Inflammatory macrophage treated with lipopolysaccharide for 4 hours (primary cell): ENCODE measurements at regions not wholly inside any gene's neighbourhood (a gene's known extent, or its start where the extent isn't known, plus 50 kb on each side); places are given as distances from the start of the nearest gene placed in this dataset.
"Not testable (repeated sequence)": the region's sequence is repeated elsewhere in the genome, so short reads cannot be mapped to it uniquely, and the experiment has no call there.

ENCODE experiments used
- DNase-seq: peaks from one replicate; pipeline ENCODE4 v3.0.0-alpha.2; 2020

- DNase-seq = no peak
Observed at GRCh38 chr13:44887515-44887914, 101.8 kb downstream of the NUFIP1 start.

GRCh38 chr13:44884076-44884729, 105.1 kb downstream of the NUFIP1 start:
- DNase-seq = no peak

GRCh38 chr13:44879452-44880058, 109.7 kb downstream of the NUFIP1 start:
- DNase-seq = peak; percentile 60

GRCh38 chr13:44876782-44877324, 112.4 kb downstream of the NUFIP1 start:
- DNase-seq = no peak

- no peak for DNase-seq
Observed at GRCh38 chr13:44874886-44875630, 114.2 kb downstream of the NUFIP1 start.

GRCh38 chr13:44874176-44874575, 115.1 kb downstream of the NUFIP1 start:
- DNase-seq = no peak

GRCh38 chr13:44873461-44873860, 115.8 kb downstream of the NUFIP1 start:
- no peak for DNase-seq

- no peak for DNase-seq
Observed at GRCh38 chr13:44872751-44873150, 116.5 kb downstream of the NUFIP1 start.

GRCh38 chr13:44870456-44870929, 118.8 kb downstream of the NUFIP1 start:
- DNase-seq = no peak

- DNase-seq = no peak
Observed at GRCh38 chr13:44869167-44869566, 120.1 kb downstream of the NUFIP1 start.

- DNase-seq = no peak
Observed at GRCh38 chr13:44868397-44868796, 120.9 kb downstream of the NUFIP1 start.

GRCh38 chr13:44867825-44868224, 121.4 kb downstream of the NUFIP1 start:
- DNase-seq = no peak

- DNase-seq = no peak
Observed at GRCh38 chr13:44866411-44866911, 122.8 kb downstream of the NUFIP1 start.

- no peak for DNase-seq
Observed at GRCh38 chr13:44865722-44866410, 123.4 kb downstream of the NUFIP1 start.

GRCh38 chr13:44863641-44864040, 125.6 kb downstream of the NUFIP1 start:
- DNase-seq = not testable (repeated sequence)

- no peak for DNase-seq
Observed at GRCh38 chr13:44860454-44860853, 128.8 kb downstream of the NUFIP1 start.

GRCh38 chr13:44857736-44858135, 131.5 kb downstream of the NUFIP1 start:
- no peak for DNase-seq

- DNase-seq = no peak
Observed at GRCh38 chr13:44857061-44857460, 132.2 kb downstream of the NUFIP1 start.

GRCh38 chr13:44855860-44856259, 133.4 kb downstream of the NUFIP1 start:
- no peak for DNase-seq

- DNase-seq = no peak
Observed at GRCh38 chr13:44854313-44855060, 134.8 kb downstream of the NUFIP1 start.

- DNase-seq = no peak
Observed at GRCh38 chr13:44853641-44854040, 135.6 kb downstream of the NUFIP1 start.
